GM19455 (cell line): ENCODE measurements at regions not wholly inside any gene's neighbourhood (a gene's known extent, or its start where the extent isn't known, plus 50 kb on each side); places are given as distances from the start of the nearest gene placed in this dataset.
"Not testable (repeated sequence)": the region's sequence is repeated elsewhere in the genome, so short reads cannot be mapped to it uniquely, and the experiment has no call there.

Source experiments
- ATAC-seq: cut with Tn5 transposase; IDR thresholded peaks from one replicate; pipeline ENCODE4 v1.9.1; 2021; ENCODE audit not compliant: unreplicated experiment

GRCh38 chr12:34301251-34302130 is 279.2 kb downstream of the ALG10 start:
- ATAC-seq: no peak

DNA sequence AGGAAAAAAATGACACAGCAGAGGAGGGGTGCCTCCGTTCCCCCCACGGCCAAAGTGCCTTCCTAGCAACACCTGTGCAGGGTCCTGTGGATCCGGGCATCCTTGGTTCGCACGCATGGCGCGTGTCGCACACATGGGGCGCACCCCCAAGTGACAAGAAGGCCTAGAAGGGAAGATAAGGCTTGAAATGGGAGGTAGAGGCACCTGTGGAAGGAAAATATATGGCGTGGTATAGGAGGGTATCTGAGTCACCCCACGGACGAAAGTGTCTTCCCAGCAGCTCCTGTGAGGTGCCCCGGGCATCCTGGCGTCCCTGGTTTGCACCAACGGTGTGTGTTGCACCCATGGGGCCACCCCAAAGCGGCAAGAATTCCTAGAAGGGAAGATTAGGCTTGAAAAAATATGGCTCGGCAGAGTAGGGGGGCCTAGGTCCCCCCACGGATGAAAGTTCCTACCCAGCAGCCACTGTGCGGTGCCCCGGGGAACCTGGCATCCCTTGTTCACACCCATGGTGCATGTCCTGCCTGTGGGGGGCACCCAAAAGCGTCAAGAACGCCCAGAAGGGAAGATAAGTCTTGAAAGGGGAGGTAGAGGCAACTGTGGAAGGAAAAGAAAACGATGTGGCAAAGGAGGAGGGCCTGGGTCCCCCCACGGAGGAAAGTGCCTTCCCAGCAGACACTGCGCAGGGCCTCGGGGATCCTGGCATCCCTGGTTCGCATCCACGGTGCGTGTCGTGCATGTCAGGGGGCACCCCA is 280.0 kb downstream of the ALG10 start:
- no peak for ATAC-seq

DNA sequence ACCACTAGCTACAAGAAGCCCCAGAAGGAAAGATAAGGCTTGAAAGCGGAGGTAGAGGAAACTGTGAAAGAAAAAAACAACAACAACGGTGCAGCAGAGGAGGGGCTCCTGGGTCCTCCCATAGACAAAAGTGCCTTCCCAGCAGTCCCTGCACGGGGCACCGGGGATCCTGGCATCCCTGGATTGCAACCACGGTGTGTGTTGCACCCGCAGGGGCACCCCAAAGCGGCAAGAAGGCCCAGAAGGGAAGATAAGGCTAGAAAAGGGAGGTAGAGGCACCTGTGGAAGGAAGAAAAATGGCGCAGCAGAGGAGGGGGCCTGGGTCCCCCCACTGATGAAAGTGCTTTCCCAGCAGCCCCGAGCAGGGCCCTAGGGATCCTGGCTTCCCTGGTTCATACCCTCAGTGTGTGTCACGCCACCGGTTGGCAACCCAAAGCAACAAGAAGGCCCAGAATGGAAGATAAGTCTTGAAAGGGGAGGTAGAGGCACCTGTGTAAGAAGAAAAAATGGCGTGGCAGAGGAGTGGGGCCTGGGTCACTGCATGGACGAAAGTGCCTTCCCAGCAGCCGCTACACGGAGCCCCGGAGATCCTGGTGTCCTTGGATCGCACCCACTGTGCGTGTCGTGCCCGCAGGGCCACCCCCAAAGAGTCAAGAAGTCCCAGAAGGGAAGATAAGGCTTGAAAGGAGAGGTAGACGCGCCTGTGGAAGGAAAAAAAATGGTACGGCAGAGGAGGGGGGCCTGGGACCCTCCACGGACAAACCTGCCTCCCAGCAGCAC is 281.0 kb downstream of the ALG10 start:
- no peak for ATAC-seq

- ATAC-seq: no peak
Measured at GRCh38 chr12:34304001-34304400, 281.7 kb downstream of the ALG10 start.

DNA sequence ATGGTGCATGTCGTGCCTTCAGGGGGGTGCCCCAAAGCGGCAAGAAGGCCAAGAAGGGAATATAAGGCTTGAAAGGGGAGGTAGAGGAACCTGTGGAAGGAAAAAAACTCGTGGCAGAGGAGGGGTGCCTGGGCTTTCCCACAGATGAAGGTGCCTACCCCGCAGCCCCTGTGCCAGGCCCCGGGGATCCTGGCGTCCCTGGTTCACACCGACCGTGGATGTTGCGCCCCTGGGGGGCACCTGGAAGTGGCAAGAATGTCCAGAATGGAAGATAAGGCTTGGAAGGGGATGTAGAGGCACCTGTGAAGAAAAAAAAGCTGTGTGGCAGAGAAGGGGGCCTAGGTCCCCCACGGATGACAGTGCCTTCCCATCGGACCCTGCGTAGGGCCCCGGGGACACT is 282.2 kb downstream of the ALG10 start:
- no peak for ATAC-seq

DNA sequence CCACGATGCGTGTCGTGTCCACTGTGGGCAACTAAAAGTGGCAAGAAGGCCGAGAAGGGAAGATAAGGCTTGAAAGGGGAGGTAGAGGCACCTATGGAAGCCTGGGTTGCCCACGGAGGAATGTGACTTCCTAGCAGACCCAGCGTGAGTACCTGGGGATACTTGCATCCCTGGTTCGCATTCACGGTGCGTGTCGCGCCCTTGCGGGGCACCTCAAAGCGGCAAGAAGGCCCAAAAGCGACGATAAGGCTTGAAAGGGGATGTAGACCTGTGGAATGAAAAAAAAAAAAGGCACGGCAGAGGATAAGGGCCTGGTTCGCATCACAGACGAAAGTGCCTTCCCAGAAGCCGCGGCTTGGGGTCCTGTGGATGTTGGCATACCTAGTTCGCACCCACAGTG is 282.9 kb downstream of the ALG10 start:
- no peak for ATAC-seq

DNA sequence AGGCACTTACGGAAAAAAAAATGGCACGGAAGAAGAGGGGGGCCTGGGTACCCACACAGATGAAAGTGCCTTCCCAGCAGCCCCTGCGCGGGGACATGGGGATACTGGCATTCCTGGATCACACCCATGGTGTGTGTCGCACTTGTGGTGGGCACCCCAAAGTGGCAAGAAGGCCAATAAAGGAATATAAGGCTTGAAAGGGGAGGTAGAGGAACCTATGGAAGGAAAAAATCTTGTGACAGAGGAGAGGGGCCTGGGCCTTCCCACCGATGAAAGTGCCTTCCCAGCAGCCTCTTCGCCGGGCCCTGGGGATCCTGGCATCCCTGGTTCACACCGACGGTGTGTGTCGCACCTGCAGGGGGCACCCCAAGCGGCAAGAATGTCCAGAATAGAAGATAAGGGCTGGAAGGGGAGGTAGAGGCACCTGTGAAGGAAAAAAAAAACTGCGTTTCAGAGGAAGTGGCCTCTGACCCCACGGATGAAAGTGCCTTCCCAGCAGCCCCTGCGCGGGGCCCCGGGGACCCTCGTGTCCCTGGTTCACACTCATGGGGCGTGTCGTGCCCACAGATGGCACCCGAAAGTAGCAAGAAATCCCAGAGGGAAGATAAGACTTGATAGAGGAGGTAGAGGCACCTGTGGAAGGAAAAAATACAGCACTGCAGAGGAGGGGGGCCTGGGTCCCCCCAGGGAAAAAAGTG is 284.0 kb downstream of the ALG10 start:
- no peak for ATAC-seq

- not testable (repeated sequence) for ATAC-seq
Measured at GRCh38 chr12:34309806-34310804, 287.8 kb downstream of the ALG10 start.

DNA sequence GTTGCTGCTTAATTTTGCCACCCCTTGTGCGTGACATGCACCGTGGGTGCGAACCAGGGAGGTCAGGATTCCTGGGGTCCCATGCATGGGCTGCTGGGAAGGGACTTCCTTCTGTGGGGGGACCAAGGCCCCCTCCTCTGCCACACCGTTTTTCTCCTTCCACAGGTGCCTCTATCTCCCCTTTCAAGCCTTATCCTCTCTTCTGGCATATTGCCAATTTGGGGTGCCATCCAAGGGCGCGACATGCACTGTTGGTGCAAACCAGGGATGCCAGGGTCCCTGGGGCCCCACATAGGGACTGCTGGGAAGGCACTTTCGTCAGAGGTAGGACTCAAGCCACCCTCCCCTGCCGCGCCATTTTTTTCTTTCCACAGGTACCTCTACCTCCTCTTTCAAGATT is 289.0 kb downstream of the ALG10 start:
- ATAC-seq: no peak

GRCh38 chr12:34327671-34328070 is 305.4 kb downstream of the ALG10 start:
- ATAC-seq: no peak

- ATAC-seq: no peak
Measured at GRCh38 chr12:34333337-34333736, 311.0 kb downstream of the ALG10 start.

GRCh38 chr12:34334538-34334937 is 312.2 kb downstream of the ALG10 start:
- no peak for ATAC-seq

DNA sequence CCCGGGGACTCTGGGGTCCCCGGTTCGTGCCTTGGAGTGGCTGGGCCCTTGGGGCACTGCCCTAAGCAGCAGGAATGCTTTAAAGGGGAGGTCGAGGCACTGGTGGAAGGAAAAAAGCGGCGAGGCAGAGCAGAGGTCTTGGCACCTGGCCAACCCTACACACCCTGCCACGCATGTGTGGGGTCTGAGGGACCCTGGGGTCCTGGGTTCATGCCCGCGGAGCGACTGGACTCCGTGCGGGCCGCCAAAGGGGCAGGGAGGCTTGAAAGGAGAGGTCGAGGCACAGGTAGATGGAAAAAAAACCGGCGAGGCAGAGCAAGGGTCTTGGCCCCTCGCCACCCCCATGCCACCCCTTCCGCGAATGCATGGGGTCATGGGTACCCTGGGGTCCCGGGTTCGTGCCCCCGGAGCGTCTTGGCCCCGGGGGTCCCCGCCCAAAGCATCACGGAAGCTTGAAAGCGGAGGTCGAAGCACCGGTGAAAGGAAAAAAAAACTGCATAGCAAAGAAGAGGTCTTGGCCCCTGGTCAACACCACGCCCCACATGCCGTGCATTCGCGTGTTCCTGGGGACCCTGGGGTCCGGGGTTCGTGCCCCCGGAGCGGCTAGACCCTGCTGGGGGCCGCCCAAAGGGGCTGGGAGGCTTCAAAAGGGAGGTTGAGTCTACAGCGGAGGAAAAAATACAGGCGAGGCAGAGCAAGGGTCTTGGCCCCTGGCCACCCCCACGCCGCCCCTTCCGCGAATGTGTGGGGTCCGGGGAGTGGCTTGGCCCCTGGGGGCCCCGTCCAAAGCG is 312.9 kb downstream of the ALG10 start:
- ATAC-seq: no peak

- no peak for ATAC-seq
Measured at GRCh38 chr12:34335819-34336262, 313.5 kb downstream of the ALG10 start.

DNA sequence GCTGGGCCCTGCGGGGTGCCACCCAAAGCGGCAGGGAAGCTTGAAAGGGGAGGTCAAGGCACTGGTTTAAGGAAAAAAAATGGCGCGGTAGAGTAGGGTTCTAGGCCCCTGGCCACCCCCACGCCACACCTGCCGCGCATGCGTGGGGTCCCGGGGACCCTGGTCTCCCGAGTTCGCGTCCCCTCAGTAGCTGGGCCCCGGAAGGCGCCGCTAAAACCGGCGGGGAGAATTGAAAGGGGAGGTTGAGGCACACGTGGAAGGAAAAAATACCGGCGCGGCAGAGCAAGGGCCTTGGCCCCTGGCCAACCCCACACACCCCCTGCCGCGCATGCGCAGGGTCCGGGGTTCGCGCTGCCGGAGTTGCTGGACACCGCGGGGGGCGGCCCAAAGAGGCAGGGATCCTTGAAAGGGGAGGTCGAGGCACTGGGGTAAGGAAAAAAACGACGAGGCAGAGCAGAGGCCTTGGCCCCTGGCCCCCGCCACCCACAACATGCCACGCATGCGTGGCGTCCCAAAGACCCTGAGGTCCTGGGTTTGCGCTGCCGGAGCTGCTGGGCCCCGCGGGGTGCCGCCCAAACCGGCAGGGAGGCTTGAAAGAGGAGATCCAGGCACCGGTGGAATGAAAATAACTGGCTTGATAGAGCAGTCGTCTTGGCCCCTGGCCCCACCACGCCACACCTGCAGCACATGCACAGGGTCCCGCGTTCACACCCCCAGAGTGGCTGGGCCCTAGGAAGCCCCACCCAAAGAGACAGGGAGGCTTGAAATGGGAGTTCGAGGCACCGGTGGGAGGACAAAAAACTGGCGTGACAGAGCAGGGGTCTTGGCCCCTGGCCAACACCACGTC is 314.5 kb downstream of the ALG10 start:
- no peak for ATAC-seq

- ATAC-seq: no peak
Measured at GRCh38 chr12:34338751-34339150, 316.5 kb downstream of the ALG10 start.

DNA sequence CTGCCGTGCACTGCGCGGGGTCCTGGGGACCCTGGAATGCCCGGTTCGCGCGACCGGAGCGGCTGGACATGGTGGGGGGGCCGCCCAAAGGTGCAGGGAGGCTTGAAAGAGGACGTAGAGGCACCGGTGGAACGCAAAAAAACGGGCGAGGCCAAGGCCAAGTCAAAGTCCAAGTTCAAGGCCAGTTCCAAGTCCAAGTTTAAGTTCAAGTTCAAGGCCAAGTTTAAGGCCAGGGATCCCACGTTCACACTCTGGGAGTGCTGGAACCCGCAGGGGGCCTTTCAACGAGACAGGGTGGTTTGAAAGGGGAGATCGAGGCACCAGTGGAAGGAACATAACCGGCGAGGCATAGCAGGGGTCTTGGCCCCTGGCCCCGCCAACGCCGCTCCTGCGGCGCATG is 317.6 kb downstream of the ALG10 start:
- no peak for ATAC-seq
